DOHH2 (cell line): ENCODE measurements at regions not wholly inside any gene's neighbourhood (a gene's known extent, or its start where the extent isn't known, plus 50 kb on each side); places are given as distances from the start of the nearest gene placed in this dataset.

Source experiments
- CTCF ChIP-seq: fragments of 200-600 bp; sonication (generic); IDR thresholded peaks from one replicate; pipeline ENCODE4 v1.5.1; 2014; ENCODE audit warnings: antibody characterized with exemption, mild to moderate bottlenecking, low read depth, low read length; ENCODE audit not compliant: poor library complexity, severe bottlenecking
- EZH2phosphoT487 ChIP-seq: fragments of 200-600 bp; sonication (generic); IDR thresholded peaks from 2 replicates; pipeline ENCODE4 v1.6.1; 2017; ENCODE audit warnings: borderline replicate concordance, mild to moderate bottlenecking, antibody characterized with exemption, low read length, moderate library complexity, mixed read lengths

DNA sequence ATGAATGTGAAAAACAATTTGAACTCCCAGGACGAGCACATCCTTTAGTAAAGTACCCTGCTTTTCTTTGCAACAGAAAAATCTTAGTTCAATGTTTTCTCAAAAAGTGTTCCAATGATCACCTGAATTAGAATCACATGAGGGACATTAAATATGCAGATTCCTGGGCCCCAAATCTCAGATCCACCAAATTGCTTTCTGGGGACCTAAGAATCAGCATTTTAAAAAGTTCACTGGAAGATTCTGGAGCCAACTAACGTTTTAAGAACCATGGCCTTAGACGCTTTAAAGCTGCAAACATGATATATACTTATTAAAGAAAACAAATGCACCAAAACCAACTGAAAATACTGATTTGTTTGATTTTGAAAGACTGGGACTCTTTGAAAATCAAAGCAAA is 143.4 kb upstream of the TMEM168 start:
- TF ChIP-seq CTCF (no peak), EZH2phosphoT487 (no peak)
